Esophagus squamous epithelium (tissue), 4 donors: ENCODE measurements at regions not wholly inside any gene's neighbourhood (a gene's known extent, or its start where the extent isn't known, plus 50 kb on each side); places are given as distances from the start of the nearest gene placed in this dataset.

ENCODE experiments used
- POLR2A ChIP-seq, 4 donors: fragments of 450-650 bp; IDR thresholded peaks; one replicate each; pipeline ENCODE4 v1.6.1; 2017; ENCODE audit warnings: antibody characterized with exemption in 4 of 4, mild to moderate bottlenecking in 4 of 4, moderate library complexity in 3 of 4
- TF ChIP-seq, protein P1 (sequence below), 6 experiments: fragments of 450-650 bp in 4 of 6; fragments of 200-600 bp in 2 of 6; sonication (generic) in 2 of 6; IDR thresholded peaks; one replicate each; pipeline ENCODE4 v1.5.1; 2016 to 2019; ENCODE audit warnings: antibody characterized with exemption in 6 of 6, mild to moderate bottlenecking in 4 of 6, moderate library complexity in 4 of 6

GRCh38 chr5:124034963-124035362 is 523.0 kb downstream of the CSNK1G3 start:
- TF ChIP-seq POLR2A (IDR thresholded peaks at IDR 0.05) = no peak
- TF ChIP-seq, protein P1, sequence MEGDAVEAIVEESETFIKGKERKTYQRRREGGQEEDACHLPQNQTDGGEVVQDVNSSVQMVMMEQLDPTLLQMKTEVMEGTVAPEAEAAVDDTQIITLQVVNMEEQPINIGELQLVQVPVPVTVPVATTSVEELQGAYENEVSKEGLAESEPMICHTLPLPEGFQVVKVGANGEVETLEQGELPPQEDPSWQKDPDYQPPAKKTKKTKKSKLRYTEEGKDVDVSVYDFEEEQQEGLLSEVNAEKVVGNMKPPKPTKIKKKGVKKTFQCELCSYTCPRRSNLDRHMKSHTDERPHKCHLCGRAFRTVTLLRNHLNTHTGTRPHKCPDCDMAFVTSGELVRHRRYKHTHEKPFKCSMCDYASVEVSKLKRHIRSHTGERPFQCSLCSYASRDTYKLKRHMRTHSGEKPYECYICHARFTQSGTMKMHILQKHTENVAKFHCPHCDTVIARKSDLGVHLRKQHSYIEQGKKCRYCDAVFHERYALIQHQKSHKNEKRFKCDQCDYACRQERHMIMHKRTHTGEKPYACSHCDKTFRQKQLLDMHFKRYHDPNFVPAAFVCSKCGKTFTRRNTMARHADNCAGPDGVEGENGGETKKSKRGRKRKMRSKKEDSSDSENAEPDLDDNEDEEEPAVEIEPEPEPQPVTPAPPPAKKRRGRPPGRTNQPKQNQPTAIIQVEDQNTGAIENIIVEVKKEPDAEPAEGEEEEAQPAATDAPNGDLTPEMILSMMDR (IDR thresholded peaks at IDR 0.05) = no peak
